Trophoblast cell (in vitro differentiated cells and primary cell): ENCODE measurements at regions not wholly inside any gene's neighbourhood (a gene's known extent, or its start where the extent isn't known, plus 50 kb on each side); places are given as distances from the start of the nearest gene placed in this dataset.

Experiments
- DNase-seq, 2 donors: peaks; one replicate each; pipeline ENCODE4 v3.0.0-alpha.2; 2016
- H2AFZ ChIP-seq: 2 replicates; pipeline ENCODE4 v1.6.1; 2013; ENCODE audit warnings: low read length, moderate library complexity, mild to moderate bottlenecking; ENCODE audit not compliant: insufficient read depth, poor library complexity
- H2AK5ac ChIP-seq: 2 replicates; pipeline ENCODE4 v1.6.1; 2013; ENCODE audit warnings: mild to moderate bottlenecking, low read length
- H2BK120ac ChIP-seq: 2 replicates; pipeline ENCODE4 v1.6.1; 2013; ENCODE audit warnings: low read length, mild to moderate bottlenecking, moderate library complexity; ENCODE audit not compliant: insufficient read depth, poor library complexity
- H2BK12ac ChIP-seq: 2 replicates; pipeline ENCODE4 v1.6.1; 2013; ENCODE audit warnings: mild to moderate bottlenecking, low read length, moderate library complexity
- H2BK5ac ChIP-seq: 2 replicates; pipeline ENCODE4 v1.6.1; 2013; ENCODE audit warnings: low read length, low read depth, moderate library complexity, mild to moderate bottlenecking; ENCODE audit not compliant: poor library complexity
- H3K14ac ChIP-seq: 2 replicates; pipeline ENCODE4 v1.6.1; 2013; ENCODE audit warnings: mild to moderate bottlenecking, low read length
- H3K18ac ChIP-seq: 2 replicates; pipeline ENCODE4 v1.6.1; 2013; ENCODE audit warnings: mild to moderate bottlenecking, low read length
- H3K23ac ChIP-seq: 2 replicates; pipeline ENCODE4 v1.6.1; 2013; ENCODE audit warnings: low read length
- H3K27ac ChIP-seq: 2 replicates; pipeline ENCODE4 v1.5.1; 2013; ENCODE audit warnings: low read depth, mild to moderate bottlenecking, inconsistent platforms, low read length, moderate library complexity
- H3K27me3 ChIP-seq: 2 replicates; pipeline ENCODE4 v1.6.1; 2013; ENCODE audit warnings: inconsistent platforms, mild to moderate bottlenecking, low read length, moderate library complexity; ENCODE audit not compliant: insufficient read depth
- H3K36me3 ChIP-seq, 2 experiments: 1 replicate in 1 of 2; 2 replicates in 1 of 2; pipeline ENCODE4 v1.6.1; 2013; ENCODE audit warnings: low read length in 2 of 2, mild to moderate bottlenecking in 2 of 2, moderate library complexity in 1 of 2; ENCODE audit not compliant: insufficient read depth in 2 of 2, control insufficient read depth in 1 of 2
- H3K4ac ChIP-seq: 2 replicates; pipeline ENCODE4 v1.6.1; 2013; ENCODE audit warnings: low read depth, mild to moderate bottlenecking, low read length, moderate library complexity
- H3K4me1 ChIP-seq, 2 experiments: 1 replicate in 1 of 2; 2 replicates in 1 of 2; pipeline ENCODE4 v1.6.1; 2013; ENCODE audit warnings: low read length in 2 of 2, mild to moderate bottlenecking in 2 of 2, moderate library complexity in 1 of 2; ENCODE audit not compliant: insufficient read depth in 2 of 2, control insufficient read depth in 1 of 2
- H3K4me2 ChIP-seq: 2 replicates; pipeline ENCODE4 v1.6.1; 2013; ENCODE audit warnings: inconsistent platforms, mild to moderate bottlenecking, low read length, moderate library complexity
- H3K4me3 ChIP-seq: 2 replicates; pipeline ENCODE4 v1.5.1; 2013; ENCODE audit warnings: mild to moderate bottlenecking, low read depth, low read length, inconsistent platforms
- H3K79me1 ChIP-seq: one replicate; pipeline ENCODE4 v1.6.1; 2013; ENCODE audit warnings: low read length
- H3K79me2 ChIP-seq: 2 replicates; pipeline ENCODE4 v1.6.1; 2013; ENCODE audit warnings: low read length, mild to moderate bottlenecking; ENCODE audit not compliant: control insufficient read depth, insufficient read depth, poor library complexity
- H3K9ac ChIP-seq: 2 replicates; pipeline ENCODE4 v1.6.1; 2013; ENCODE audit warnings: mild to moderate bottlenecking, low read length
- H3K9me3 ChIP-seq: 2 replicates; pipeline ENCODE4 v1.6.1; 2013; ENCODE audit warnings: low read depth, mild to moderate bottlenecking, control low read depth, inconsistent platforms, low read length; ENCODE audit not compliant: insufficient read depth
- H4K12ac ChIP-seq: 2 replicates; pipeline ENCODE4 v1.6.1; 2013; ENCODE audit warnings: low read depth, mild to moderate bottlenecking, low read length, moderate library complexity
- H4K8ac ChIP-seq: 2 replicates; pipeline ENCODE4 v1.6.1; 2013; ENCODE audit warnings: low read depth, mild to moderate bottlenecking, low read length, moderate library complexity
- H4K91ac ChIP-seq: one replicate; pipeline ENCODE4 v1.6.1; 2013; ENCODE audit warnings: low read depth, mild to moderate bottlenecking, low read length, moderate library complexity
- WGBS: extraction: QIAGEN DNeasy Blood & Tissue Kit; methylation state at CpG from one replicate; pipeline ENCODE4 v1.1.7; 2013; ENCODE audit warnings: missing lambda C conversion rate; ENCODE audit not compliant: insufficient read length, insufficient coverage; ENCODE audit errors: extremely low coverage; 5-methylcytosine and 5-hydroxymethylcytosine counted together

DNA sequence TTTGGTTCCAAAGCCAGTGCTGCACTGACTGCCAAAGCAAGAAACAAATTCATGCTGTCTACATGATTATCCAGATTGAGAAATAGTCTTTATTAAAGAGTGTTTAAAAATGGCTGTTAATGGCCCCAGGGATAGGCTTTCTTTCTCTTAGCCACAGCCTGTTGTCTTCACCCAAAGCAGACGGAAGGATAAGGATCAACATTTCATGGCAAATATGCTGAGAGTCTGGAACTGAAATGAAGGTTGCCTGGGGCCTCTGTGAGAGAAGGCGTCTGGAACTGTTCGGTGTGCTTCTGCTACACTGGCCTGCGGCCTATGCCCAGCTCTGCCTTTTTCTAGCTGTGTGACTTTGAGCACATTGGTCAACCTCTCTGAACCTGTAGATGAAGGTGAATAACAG, 373.0 kb upstream of the ZFP64 start:
- Histone ChIP-seq H3K79me1 (peaks cover 2% of the 10 kb centered on the region), H2BK12ac (no peak overlapping the region), H3K27me3 (no peaks in the 10 kb centered on the region), H3K4ac (no peak overlapping the region), H2BK5ac (no peak overlapping the region), H4K91ac (no peak overlapping the region), H4K8ac (no peak overlapping the region), H4K12ac (no peak overlapping the region), H3K4me2 (no peak overlapping the region), H2BK120ac (no peak overlapping the region), H3K4me3 (no peak overlapping the region), H3K9me3 (no peaks in the 10 kb centered on the region), H2AK5ac (no peak overlapping the region), H3K14ac (no peak overlapping the region), H3K27ac (no peak overlapping the region), H2AFZ (no peak overlapping the region), H3K23ac (no peak overlapping the region), H3K36me3 (no peaks in the 10 kb centered on the region), H3K18ac (no peak overlapping the region), H3K4me1 (peaks cover 0 to 3% of the 10 kb centered on the region in 2 experiments), H3K79me2 (no peaks in the 10 kb centered on the region), H3K9ac (no peak overlapping the region)
- no CpG with 5 or more reads among the region's 4 CpGs for WGBS
- DNase-seq, result peak; percentile 88 to 97

DNA sequence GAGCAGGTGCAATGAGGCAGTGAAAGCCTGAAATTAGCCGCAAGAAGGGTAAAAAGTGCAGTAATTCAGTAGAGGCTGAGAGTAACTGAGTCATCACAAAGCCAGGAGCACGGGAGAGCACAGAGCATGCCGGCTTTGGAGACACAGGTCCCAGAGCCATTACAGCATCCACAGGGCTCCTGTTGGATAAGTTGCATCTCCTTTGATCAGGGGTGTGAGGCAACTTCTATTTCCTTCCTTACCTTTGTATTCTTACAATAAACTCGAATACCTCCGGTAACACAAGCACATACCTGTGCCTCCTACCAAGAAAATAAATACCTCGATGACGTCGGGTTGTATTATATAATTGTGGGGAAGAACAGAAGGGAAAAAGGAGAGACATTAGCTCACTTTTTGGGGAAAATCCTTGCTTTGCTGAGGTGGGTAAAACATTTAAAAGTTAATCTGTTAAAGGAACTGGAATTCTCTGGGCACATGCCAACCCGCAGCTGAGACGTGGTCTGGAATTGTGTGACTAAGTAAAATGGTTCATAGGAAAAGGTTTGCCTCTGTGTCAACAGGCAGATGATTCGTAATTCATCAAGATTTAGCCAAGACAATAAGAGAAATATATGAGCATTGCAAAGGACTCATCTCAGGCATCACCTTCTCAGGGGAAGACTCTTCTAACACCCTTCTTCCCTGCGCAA, 360.7 kb upstream of the ZFP64 start:
- no peak overlapping the region for H4K91ac ChIP-seq
- no peak overlapping the region for H2BK120ac ChIP-seq
- no peak overlapping the region for H3K27ac ChIP-seq
- H2AFZ ChIP-seq, result no peak overlapping the region
- no peak overlapping the region for H2BK5ac ChIP-seq
- no CpG with 5 or more reads among the region's 12 CpGs for WGBS
- no peaks in the 10 kb centered on the region for H3K36me3 ChIP-seq
- H2AK5ac ChIP-seq, result no peak overlapping the region
- H3K4me2 ChIP-seq, result no peak overlapping the region
- H4K12ac ChIP-seq, result no peak overlapping the region
- no peaks in the 10 kb centered on the region for H3K4me1 ChIP-seq
- H3K79me2 ChIP-seq, result no peaks in the 10 kb centered on the region
- H3K18ac ChIP-seq, result no peak overlapping the region
- H3K4me3 ChIP-seq, result no peak overlapping the region
- no peak overlapping the region for H3K4ac ChIP-seq
- H3K9ac ChIP-seq, result no peak overlapping the region
- no peak overlapping the region for H4K8ac ChIP-seq
- no peaks in the 10 kb centered on the region for H3K79me1 ChIP-seq
- H3K14ac ChIP-seq, result no peak overlapping the region
- H2BK12ac ChIP-seq, result no peak overlapping the region
- H3K27me3 ChIP-seq, result no peaks in the 10 kb centered on the region
- DNase-seq, result peak; percentile 65 to 86
- no peak overlapping the region for H3K23ac ChIP-seq
- H3K9me3 ChIP-seq, result no peaks in the 10 kb centered on the region

DNA sequence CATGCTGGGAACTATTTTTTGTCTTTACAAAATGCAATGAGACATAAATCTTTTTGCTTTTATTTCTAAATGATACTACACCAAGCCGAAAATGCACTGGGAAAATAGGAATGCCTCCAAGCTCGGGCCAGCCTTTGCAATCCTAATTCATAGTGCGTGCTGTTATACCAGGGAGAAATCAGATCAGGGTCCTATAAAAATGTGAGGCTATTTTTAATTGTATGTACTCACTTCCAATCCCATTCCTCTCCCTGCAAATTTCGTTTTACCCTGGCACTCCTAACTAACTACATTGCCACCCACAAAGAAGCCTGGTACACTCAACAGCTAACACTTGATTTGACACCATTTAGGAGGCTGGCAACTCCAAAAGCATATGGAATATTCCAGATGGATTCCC, 350.6 kb upstream of the ZFP64 start:
- no CpG with 5 or more reads among the region's 4 CpGs for WGBS
- H3K27ac ChIP-seq, result no peak overlapping the region
- no peak overlapping the region for H2BK12ac ChIP-seq
- no peaks in the 10 kb centered on the region for H3K36me3 ChIP-seq
- no peaks in the 10 kb centered on the region for H3K79me1 ChIP-seq
- no peak overlapping the region for H2BK5ac ChIP-seq
- H3K9me3 ChIP-seq, result peaks cover 8% of the 10 kb centered on the region
- H3K27me3 ChIP-seq, result no peaks in the 10 kb centered on the region
- no peak overlapping the region for H3K23ac ChIP-seq
- no peak overlapping the region for H4K91ac ChIP-seq
- H3K4me2 ChIP-seq, result no peak overlapping the region
- no peaks in the 10 kb centered on the region for H3K79me2 ChIP-seq
- H2BK120ac ChIP-seq, result no peak overlapping the region
- H4K12ac ChIP-seq, result no peak overlapping the region
- H3K9ac ChIP-seq, result no peak overlapping the region
- H2AK5ac ChIP-seq, result no peak overlapping the region
- H3K4me3 ChIP-seq, result no peak overlapping the region
- H3K4ac ChIP-seq, result no peak overlapping the region
- H3K14ac ChIP-seq, result no peak overlapping the region
- DNase-seq, result no peak
- no peak overlapping the region for H3K18ac ChIP-seq
- no peaks in the 10 kb centered on the region for H3K4me1 ChIP-seq
- H4K8ac ChIP-seq, result no peak overlapping the region
- H2AFZ ChIP-seq, result no peak overlapping the region

DNA sequence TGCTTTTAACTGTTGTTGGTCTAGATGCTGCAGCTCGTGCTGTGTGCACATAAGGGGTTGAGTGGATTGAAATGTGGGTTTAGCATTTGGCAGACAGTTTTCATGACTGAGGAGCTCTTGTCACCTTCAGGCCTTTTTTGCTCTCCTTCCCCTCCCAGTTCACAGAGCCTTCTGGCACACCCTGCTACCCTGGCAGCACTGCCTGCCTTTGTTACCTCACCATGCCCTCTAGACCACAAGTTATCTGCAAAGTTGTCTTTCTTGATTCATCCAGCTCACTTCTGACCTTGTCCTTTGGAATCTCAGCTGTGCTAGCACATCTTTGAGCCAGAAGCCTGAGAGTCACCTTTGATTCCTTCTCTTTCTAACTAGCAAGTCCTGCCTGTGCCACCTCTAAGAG, 348.9 kb upstream of the ZFP64 start:
- Histone ChIP-seq H3K9ac (no peak overlapping the region), H3K4me2 (no peak overlapping the region), H3K4me1 (no peaks in the 10 kb centered on the region), H3K18ac (no peak overlapping the region), H3K4ac (no peak overlapping the region), H2BK120ac (no peak overlapping the region), H2BK5ac (no peak overlapping the region), H3K79me1 (no peaks in the 10 kb centered on the region), H4K91ac (no peak overlapping the region), H3K14ac (no peak overlapping the region), H4K8ac (no peak overlapping the region), H2BK12ac (no peak overlapping the region), H3K23ac (peak overlapping the region; percentile 55), H3K27ac (no peak overlapping the region), H3K4me3 (no peak overlapping the region), H4K12ac (no peak overlapping the region), H2AFZ (no peak overlapping the region), H3K27me3 (no peaks in the 10 kb centered on the region), H3K9me3 (peaks cover 8% of the 10 kb centered on the region), H3K36me3 (no peaks in the 10 kb centered on the region), H2AK5ac (no peak overlapping the region), H3K79me2 (no peaks in the 10 kb centered on the region)
- no peak for DNase-seq
- whole genome bisulfite sequencing, result no CpG with 5 or more reads among the region's 1 CpG
